ENCODE measurements at regions not wholly inside any gene's neighbourhood (a gene's known extent, or its start where the extent isn't known, plus 50 kb on each side); places are given as distances from the start of the nearest gene placed in this dataset.

DNA sequence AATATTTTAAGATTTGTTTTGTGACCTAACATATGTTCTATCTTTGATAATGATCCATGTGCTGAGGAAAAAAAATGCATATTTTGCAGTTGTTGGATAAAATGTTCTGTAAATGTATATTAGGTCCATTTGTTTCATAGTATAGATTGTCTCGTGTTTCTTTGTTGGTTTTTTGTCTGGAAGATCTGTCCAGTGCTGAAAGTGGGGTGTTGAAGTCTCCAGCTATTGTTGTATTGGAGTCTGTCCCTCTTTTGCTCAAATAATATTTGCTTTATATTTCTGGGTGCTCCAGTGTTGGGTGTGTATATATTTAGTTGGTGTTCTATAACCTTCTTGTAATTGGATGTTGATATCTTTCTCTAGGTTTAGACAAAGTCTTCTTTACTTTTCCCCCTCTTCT, 53.2 kb upstream of the FRMPD3 start:
- BruUV-seq (replicated peaks), result no TSS peak
- 0% methylated on average over 1 of the region's 1 CpG for WGBS (ENCODE audit: insufficient coverage, low coverage, missing lambda C conversion rate)
- no peak overlapping the region for H3K27ac ChIP-seq (ENCODE audit: extremely low read depth, low read depth, low read length)
- no peak overlapping the region for H3K4me2 ChIP-seq (ENCODE audit: insufficient read depth, low read length)
- no peaks in the 10 kb centered on the region for H3K27me3 ChIP-seq (ENCODE audit: control insufficient read depth in 2 of 2, insufficient read depth in 2 of 2, low read length in 2 of 2)
- peak; percentile 57 for TF ChIP-seq REST (IDR thresholded peaks at IDR 0.05; ENCODE audit: borderline replicate concordance)
- TF ChIP-seq REST (CRISPR knock-in tag; IDR thresholded peaks at IDR 0.05; ENCODE audit: low read depth), result no peak
- no peak for TF ChIP-seq ASH1L (IDR thresholded peaks at IDR 0.05; ENCODE audit: borderline replicate concordance, low read depth, partially characterized antibody)
- DNase-seq (ENCODE audit: extremely low read depth in 1 of 4, low spot score in 3 of 4) (no peak), FAIRE-seq (no peak), ATAC-seq (no peak)
- no peaks in the 10 kb centered on the region for H4K20me1 ChIP-seq (replicated peaks; ENCODE audit: control insufficient read depth, insufficient read depth, low read length)
- no peaks in the 10 kb centered on the region for H3K9me3 ChIP-seq (replicated peaks; ENCODE audit: control insufficient read depth, insufficient read depth, low read depth, low read length)
- no peaks in the 10 kb centered on the region for H3K4me1 ChIP-seq (replicated peaks in 1 of 2; ENCODE audit: control insufficient read depth in 2 of 2, insufficient read depth in 2 of 2, low read length in 2 of 2)
- H3K79me2 ChIP-seq (ENCODE audit: control insufficient read depth, insufficient read depth, low read length), result no peaks in the 10 kb centered on the region
- no peak overlapping the region for H3K4me3 ChIP-seq
- ChIA-PET CTCF (ENCODE audit: low intra/inter-chr PET ratio) (no interaction called here), POLR2A (no interaction called here)
- H3K36me3 ChIP-seq (ENCODE audit: control insufficient read depth, insufficient read depth, low read length), result no peaks in the 10 kb centered on the region
- H3K9me1 ChIP-seq (ENCODE audit: control insufficient read depth, insufficient read depth, low read length), result no peaks in the 10 kb centered on the region
- H2AFZ ChIP-seq (ENCODE audit: low read depth, low read length), result no peak overlapping the region
- intact Hi-C loops (cut with micrococcal nuclease) (no loop called here), in situ Hi-C loops (cut with MboI) (no loop called here)
- H3K9ac ChIP-seq (ENCODE audit: insufficient read depth in 1 of 2, low read depth in 2 of 2, low read length in 2 of 2), result no peak overlapping the region

Measured in K562 (cell line).